ENCODE measurements at regions not wholly inside any gene's neighbourhood (a gene's known extent, or its start where the extent isn't known, plus 50 kb on each side); places are given as distances from the start of the nearest gene placed in this dataset.

- TF ChIP-seq, protein P1, sequence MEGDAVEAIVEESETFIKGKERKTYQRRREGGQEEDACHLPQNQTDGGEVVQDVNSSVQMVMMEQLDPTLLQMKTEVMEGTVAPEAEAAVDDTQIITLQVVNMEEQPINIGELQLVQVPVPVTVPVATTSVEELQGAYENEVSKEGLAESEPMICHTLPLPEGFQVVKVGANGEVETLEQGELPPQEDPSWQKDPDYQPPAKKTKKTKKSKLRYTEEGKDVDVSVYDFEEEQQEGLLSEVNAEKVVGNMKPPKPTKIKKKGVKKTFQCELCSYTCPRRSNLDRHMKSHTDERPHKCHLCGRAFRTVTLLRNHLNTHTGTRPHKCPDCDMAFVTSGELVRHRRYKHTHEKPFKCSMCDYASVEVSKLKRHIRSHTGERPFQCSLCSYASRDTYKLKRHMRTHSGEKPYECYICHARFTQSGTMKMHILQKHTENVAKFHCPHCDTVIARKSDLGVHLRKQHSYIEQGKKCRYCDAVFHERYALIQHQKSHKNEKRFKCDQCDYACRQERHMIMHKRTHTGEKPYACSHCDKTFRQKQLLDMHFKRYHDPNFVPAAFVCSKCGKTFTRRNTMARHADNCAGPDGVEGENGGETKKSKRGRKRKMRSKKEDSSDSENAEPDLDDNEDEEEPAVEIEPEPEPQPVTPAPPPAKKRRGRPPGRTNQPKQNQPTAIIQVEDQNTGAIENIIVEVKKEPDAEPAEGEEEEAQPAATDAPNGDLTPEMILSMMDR (IDR thresholded peaks at IDR 0.05), result peak; percentile 22
- TF ChIP-seq EZH2 (IDR thresholded peaks at IDR 0.05) (no peak), EZH2phosphoT487 (IDR thresholded peaks at IDR 0.05) (no peak)
Observed at GRCh38 chr9:80509358-80509757, 937.6 kb downstream of the TLE4 start.

Measured in neural progenitor cell (in vitro differentiated cells).